ENCODE measurements at regions not wholly inside any gene's neighbourhood (a gene's known extent, or its start where the extent isn't known, plus 50 kb on each side); places are given as distances from the start of the nearest gene placed in this dataset.

- DNase-seq: no peak
These were observed 216.2 kb downstream of the MYLK4 start for GRCh38 chr6:2534406-2535042.

- no peak for DNase-seq
These were observed 219.1 kb downstream of the MYLK4 start for GRCh38 chr6:2531426-2532215.

- no peak for DNase-seq
These were observed 221.5 kb downstream of the MYLK4 start for GRCh38 chr6:2529211-2529719.

- no peak for DNase-seq
These were observed 222.6 kb downstream of the MYLK4 start for GRCh38 chr6:2528156-2528555.

- DNase-seq: no peak
These were observed 224.0 kb downstream of the MYLK4 start for GRCh38 chr6:2526766-2527165.

GRCh38 chr6:2524090-2524489, 226.6 kb downstream of the MYLK4 start:
- no peak for DNase-seq

GRCh38 chr6:2523061-2523460, 227.7 kb downstream of the MYLK4 start:
- DNase-seq: no peak

- no peak for DNase-seq
These were observed 228.2 kb downstream of the MYLK4 start for GRCh38 chr6:2522521-2522920.

- DNase-seq: no peak
These were observed 232.8 kb downstream of the MYLK4 start for GRCh38 chr6:2517855-2518473.

- DNase-seq: no peak
These were observed 233.3 kb downstream of the MYLK4 start for GRCh38 chr6:2517401-2517800.

- no peak for DNase-seq
These were observed 234.7 kb downstream of the MYLK4 start for GRCh38 chr6:2516059-2516458.

- DNase-seq: no peak
These were observed 235.7 kb downstream of the MYLK4 start for GRCh38 chr6:2514965-2515543.

GRCh38 chr6:2512802-2513201, 237.9 kb downstream of the MYLK4 start:
- DNase-seq: no peak

GRCh38 chr6:2510316-2510715, 240.4 kb downstream of the MYLK4 start:
- DNase-seq: no peak

- no peak for DNase-seq
These were observed 241.0 kb downstream of the MYLK4 start for GRCh38 chr6:2509711-2510110.

- DNase-seq: no peak
These were observed 242.7 kb downstream of the MYLK4 start for GRCh38 chr6:2508071-2508470.

- no peak for DNase-seq
These were observed 243.1 kb downstream of the MYLK4 start for GRCh38 chr6:2507521-2508037.

GRCh38 chr6:2507016-2507415, 243.7 kb downstream of the MYLK4 start:
- DNase-seq: no peak

GRCh38 chr6:2505624-2506023, 245.1 kb downstream of the MYLK4 start:
- no peak for DNase-seq

GRCh38 chr6:2504495-2505064, 246.1 kb downstream of the MYLK4 start:
- DNase-seq: no peak

- DNase-seq: no peak
These were observed 246.8 kb downstream of the MYLK4 start for GRCh38 chr6:2503816-2504494.

- no peak for DNase-seq
These were observed 247.6 kb downstream of the MYLK4 start for GRCh38 chr6:2502998-2503674.

Measured in NCI-H187 treated with DMSO at 0.1 percent for 48 hours (cell line).